ENCODE measurements at regions not wholly inside any gene's neighbourhood (a gene's known extent, or its start where the extent isn't known, plus 50 kb on each side); places are given as distances from the start of the nearest gene placed in this dataset.

DNA sequence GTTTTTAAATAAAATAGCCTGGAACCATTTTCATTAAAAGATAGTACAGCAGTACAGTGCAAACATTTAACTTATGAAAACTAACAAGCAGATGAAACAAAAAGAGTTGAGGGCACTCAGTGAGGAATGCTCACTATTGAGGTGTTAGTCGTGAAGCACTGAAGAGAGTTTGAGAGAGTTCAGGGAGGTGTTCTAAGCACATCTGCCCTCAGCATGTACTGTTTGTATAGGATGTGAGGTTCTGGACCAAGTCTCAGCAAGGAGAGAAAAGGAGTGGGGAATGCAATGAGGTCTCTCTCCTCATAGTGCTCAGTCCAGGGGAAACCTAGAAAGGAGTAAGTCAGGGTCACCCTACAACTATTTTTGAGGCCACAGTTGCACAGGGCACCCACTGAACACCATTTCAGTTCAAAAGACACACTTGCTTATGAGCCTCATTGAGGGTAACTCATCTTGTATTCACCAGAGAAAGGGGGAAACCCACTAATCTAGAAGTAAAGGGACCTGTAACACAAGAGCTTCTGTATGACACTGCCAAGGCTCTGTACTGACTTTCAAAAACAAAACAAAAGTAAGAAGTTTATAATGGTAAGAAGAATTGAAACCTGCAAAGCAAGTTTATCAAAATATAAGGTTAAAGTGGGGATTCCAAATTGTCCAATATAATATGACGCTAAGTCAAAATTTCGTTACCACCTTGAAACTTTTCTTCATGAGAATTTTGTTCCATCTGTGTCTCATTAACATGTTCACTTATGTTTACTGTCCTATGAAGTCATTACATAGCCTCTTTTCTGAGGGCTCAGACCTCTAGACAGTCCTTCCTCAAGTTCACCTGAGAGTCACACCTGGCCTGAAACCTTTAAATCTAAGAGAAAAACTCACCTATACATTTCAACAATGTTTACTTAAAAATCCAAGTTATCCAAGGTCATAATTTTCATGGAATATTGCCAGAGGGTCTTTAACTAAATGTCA is 275.3 kb downstream of the ETS1 start:
- no peak for DNase-seq (ENCODE audit: low spot score)
- TF ChIP-seq, protein P1, sequence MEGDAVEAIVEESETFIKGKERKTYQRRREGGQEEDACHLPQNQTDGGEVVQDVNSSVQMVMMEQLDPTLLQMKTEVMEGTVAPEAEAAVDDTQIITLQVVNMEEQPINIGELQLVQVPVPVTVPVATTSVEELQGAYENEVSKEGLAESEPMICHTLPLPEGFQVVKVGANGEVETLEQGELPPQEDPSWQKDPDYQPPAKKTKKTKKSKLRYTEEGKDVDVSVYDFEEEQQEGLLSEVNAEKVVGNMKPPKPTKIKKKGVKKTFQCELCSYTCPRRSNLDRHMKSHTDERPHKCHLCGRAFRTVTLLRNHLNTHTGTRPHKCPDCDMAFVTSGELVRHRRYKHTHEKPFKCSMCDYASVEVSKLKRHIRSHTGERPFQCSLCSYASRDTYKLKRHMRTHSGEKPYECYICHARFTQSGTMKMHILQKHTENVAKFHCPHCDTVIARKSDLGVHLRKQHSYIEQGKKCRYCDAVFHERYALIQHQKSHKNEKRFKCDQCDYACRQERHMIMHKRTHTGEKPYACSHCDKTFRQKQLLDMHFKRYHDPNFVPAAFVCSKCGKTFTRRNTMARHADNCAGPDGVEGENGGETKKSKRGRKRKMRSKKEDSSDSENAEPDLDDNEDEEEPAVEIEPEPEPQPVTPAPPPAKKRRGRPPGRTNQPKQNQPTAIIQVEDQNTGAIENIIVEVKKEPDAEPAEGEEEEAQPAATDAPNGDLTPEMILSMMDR (IDR thresholded peaks at IDR 0.05): no peak
- Mint-ChIP-seq H3K9me3 (ENCODE audit: low read depth) (peaks cover 21% of the 10 kb centered on the region), H3K27ac (ENCODE audit: unreplicated experiment) (no peak overlapping the region), H3K4me1 (ENCODE audit: low read depth) (no peaks in the 10 kb centered on the region), H3K36me3 (ENCODE audit: low read depth) (peaks cover 4% of the 10 kb centered on the region), H3K4me3 (ENCODE audit: unreplicated experiment) (no peak overlapping the region), H3K27me3 (ENCODE audit: low read depth) (no peaks in the 10 kb centered on the region)

- H3K27ac Mint-ChIP-seq (ENCODE audit: unreplicated experiment): no peak overlapping the region
- H3K27me3 Mint-ChIP-seq (ENCODE audit: low read depth): no peaks in the 10 kb centered on the region
- TF ChIP-seq, protein P1 (IDR thresholded peaks at IDR 0.05): no peak
- H3K9me3 Mint-ChIP-seq (ENCODE audit: low read depth): peaks cover 18% of the 10 kb centered on the region
- H3K4me1 Mint-ChIP-seq (ENCODE audit: low read depth): no peaks in the 10 kb centered on the region
- no peak overlapping the region for H3K4me3 Mint-ChIP-seq (ENCODE audit: unreplicated experiment)
- DNase-seq (ENCODE audit: low spot score): no peak
- H3K36me3 Mint-ChIP-seq (ENCODE audit: low read depth): peaks cover 4% of the 10 kb centered on the region
Measured at GRCh38 chr11:128310676-128311445, 276.5 kb downstream of the ETS1 start.

DNA sequence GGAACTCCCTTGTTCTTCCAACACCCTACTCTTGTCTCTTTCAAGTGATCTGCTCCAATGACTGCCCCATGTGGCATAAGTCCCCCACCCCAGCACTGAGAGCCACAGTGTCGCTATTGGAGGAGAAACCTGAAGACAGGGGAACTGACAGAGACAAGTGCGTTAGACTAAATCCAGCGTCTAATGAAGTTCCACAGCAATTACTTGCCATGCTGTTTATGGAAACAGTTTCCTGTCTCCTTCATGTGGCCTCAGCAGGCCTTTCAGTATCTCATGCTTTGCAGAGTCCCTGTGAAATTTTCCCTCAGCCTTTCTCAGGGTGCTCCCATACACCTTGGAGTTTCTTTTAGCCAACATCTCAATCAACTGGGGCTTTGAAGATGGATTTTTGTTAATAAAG is 277.4 kb downstream of the ETS1 start:
- H3K4me1 Mint-ChIP-seq (ENCODE audit: low read depth): no peaks in the 10 kb centered on the region
- no peak for DNase-seq (ENCODE audit: low spot score)
- no peak overlapping the region for H3K27ac Mint-ChIP-seq (ENCODE audit: unreplicated experiment)
- no peak overlapping the region for H3K4me3 Mint-ChIP-seq (ENCODE audit: unreplicated experiment)
- no peaks in the 10 kb centered on the region for H3K36me3 Mint-ChIP-seq (ENCODE audit: low read depth)
- H3K9me3 Mint-ChIP-seq (ENCODE audit: low read depth): peaks cover 10% of the 10 kb centered on the region
- TF ChIP-seq, protein P1 (IDR thresholded peaks at IDR 0.05): no peak
- H3K27me3 Mint-ChIP-seq (ENCODE audit: low read depth): no peaks in the 10 kb centered on the region

DNA sequence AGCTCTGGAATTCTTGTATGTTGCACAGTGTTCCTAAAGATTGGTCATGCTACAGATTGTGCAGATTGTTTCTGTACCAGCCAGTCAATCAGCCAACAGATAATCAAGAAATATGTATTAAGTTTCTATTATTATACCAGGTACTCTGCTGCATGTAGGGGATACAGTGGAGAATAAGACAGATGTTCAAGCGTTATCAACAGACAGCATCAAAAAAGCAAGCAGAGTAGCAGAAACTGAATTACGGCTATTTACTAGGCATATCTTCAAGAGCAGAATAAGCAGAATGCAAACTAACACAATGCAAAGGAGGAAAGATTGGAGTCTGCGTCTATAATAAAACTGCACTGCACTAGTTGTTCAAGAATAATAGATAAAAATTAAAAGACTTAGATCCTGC is 278.6 kb downstream of the ETS1 start:
- no peak overlapping the region for H3K27ac Mint-ChIP-seq (ENCODE audit: unreplicated experiment)
- no peaks in the 10 kb centered on the region for H3K4me1 Mint-ChIP-seq (ENCODE audit: low read depth)
- H3K27me3 Mint-ChIP-seq (ENCODE audit: low read depth): no peaks in the 10 kb centered on the region
- TF ChIP-seq, protein P1 (IDR thresholded peaks at IDR 0.05): no peak
- no peaks in the 10 kb centered on the region for H3K36me3 Mint-ChIP-seq (ENCODE audit: low read depth)
- no peak for DNase-seq (ENCODE audit: low spot score)
- no peak overlapping the region for H3K4me3 Mint-ChIP-seq (ENCODE audit: unreplicated experiment)
- no peaks in the 10 kb centered on the region for H3K9me3 Mint-ChIP-seq (ENCODE audit: low read depth)

- Mint-ChIP-seq H3K36me3 (ENCODE audit: low read depth) (no peaks in the 10 kb centered on the region), H3K4me1 (ENCODE audit: low read depth) (no peaks in the 10 kb centered on the region), H3K27me3 (ENCODE audit: low read depth) (no peaks in the 10 kb centered on the region), H3K9me3 (ENCODE audit: low read depth) (no peaks in the 10 kb centered on the region), H3K4me3 (ENCODE audit: unreplicated experiment) (no peak overlapping the region), H3K27ac (ENCODE audit: unreplicated experiment) (no peak overlapping the region)
- no peak for DNase-seq (ENCODE audit: low spot score)
- TF ChIP-seq, protein P1 (IDR thresholded peaks at IDR 0.05): no peak
Measured at GRCh38 chr11:128305588-128305987, 281.8 kb downstream of the ETS1 start.
